Left ventricle myocardium superior (tissue), 1 donor: ENCODE measurements at regions not wholly inside any gene's neighbourhood (a gene's known extent, or its start where the extent isn't known, plus 50 kb on each side); places are given as distances from the start of the nearest gene placed in this dataset.
"Not testable (repeated sequence)": the region's sequence is repeated elsewhere in the genome, so short reads cannot be mapped to it uniquely, and the experiment has no call there.

Experiments
- ATAC-seq: fragments of 200-7000 bp; cut with Tn5 transposase; one replicate; pipeline ENCODE4 v1.9.1; 2020; ENCODE audit warnings: mild to moderate bottlenecking, moderate library complexity
- DNase-seq: peaks from one replicate; pipeline ENCODE4 v3.0.0-alpha.2; 2020
- intact Hi-C: fragments of 100-400 bp; cut with micrococcal nuclease; formaldehyde crosslinking; loops from one replicate; pipeline ENCODE4 v1.11.0; 2022
- donor health status: DM: no; HTN: yes; CAD: no; lungs with severe emphysema.

GRCh38 chr2:129046475-129046874 lies 727.8 kb upstream of the HS6ST1 start:
- DNase-seq, intact Hi-C loops, ATAC-seq: not testable (repeated sequence)

- intact Hi-C loops = no loop called here
- ATAC-seq = no peak
- DNase-seq = no peak
Observed at GRCh38 chr2:129050101-129050500, 731.4 kb upstream of the HS6ST1 start.

- intact Hi-C loops = no loop called here
- DNase-seq (no peak), ATAC-seq (no peak)
Observed at GRCh38 chr2:129055242-129055641, 736.6 kb upstream of the HS6ST1 start.

GRCh38 chr2:129055824-129056223 lies 737.2 kb upstream of the HS6ST1 start:
- ATAC-seq (no peak), DNase-seq (no peak)
- intact Hi-C loops = no loop called here

GRCh38 chr2:129056309-129056958 lies 737.8 kb upstream of the HS6ST1 start:
- intact Hi-C loops = no loop called here
- no peak for ATAC-seq
- DNase-seq = no peak

DNA sequence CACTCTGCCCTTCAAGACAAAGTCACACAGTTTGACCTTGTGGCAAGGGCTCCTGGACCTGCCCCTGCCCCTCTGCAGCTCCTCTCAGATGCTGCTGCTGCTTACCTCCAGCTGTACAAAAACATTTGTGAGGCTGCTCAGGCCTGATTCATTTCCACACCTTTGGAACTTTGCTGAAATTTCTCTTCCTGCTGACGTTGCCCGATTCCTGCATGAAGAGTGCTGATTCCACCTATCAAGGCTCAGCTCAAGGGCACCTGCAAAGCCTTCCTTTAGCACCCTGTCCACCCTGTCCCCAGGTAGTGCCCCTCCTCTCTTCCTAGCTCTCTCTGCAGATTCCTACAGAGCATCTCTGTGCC lies 738.3 kb upstream of the HS6ST1 start:
- DNase-seq (no peak), ATAC-seq (no peak)
- intact Hi-C loops = no loop called here

DNA sequence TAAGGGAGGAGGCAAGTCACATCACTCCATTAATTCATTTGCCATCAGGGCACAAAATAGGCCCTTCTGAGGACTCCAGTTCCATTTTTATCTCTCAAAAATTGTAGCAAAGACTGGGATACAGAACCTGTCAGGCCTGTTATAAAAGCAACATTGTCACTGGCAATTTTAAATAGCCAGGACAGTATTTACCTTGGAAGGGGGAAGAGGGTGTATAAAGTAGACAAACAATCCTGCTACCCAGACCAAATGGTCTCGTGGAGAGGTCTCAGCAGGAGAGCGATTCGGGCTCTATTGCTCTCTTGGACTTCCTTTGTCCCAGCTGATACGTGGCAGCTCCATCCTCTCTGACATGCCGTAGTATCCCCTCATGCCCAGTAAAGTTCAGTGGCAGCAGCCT lies 740.3 kb upstream of the HS6ST1 start:
- no peak for DNase-seq
- no peak for ATAC-seq
- intact Hi-C loops = no loop called here

- no peak for DNase-seq
- no peak for ATAC-seq
- intact Hi-C loops = no loop called here
Observed at GRCh38 chr2:129059476-129059875, 740.8 kb upstream of the HS6ST1 start.

GRCh38 chr2:129061069-129061768 lies 742.6 kb upstream of the HS6ST1 start:
- ATAC-seq (no peak), DNase-seq (no peak)
- intact Hi-C loops = no loop called here

GRCh38 chr2:129061769-129062121 lies 743.1 kb upstream of the HS6ST1 start:
- DNase-seq (no peak), ATAC-seq (no peak)
- intact Hi-C loops = no loop called here

- intact Hi-C loops = no loop called here
- no peak for DNase-seq
- no peak for ATAC-seq
Observed at GRCh38 chr2:129062146-129062912, 743.7 kb upstream of the HS6ST1 start.

DNA sequence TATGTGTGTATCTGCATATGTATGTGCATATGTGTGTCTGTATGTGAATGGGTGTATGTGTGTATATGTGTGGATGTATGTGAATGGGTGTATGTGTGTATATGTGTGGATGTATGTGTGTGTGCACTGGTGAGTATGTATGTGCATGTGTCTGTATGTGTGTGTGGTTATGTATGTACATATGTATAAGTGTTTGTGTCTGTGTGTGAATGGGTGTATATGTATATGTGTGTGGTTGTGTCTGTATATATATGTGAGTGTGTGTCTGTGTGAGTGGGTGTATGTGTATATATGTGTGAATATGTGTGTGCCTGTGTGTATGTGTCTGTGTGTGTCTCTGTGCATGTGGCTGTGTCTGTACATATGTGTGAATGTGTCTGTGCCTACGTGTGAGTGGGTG lies 748.4 kb upstream of the HS6ST1 start:
- intact Hi-C loops = no loop called here
- ATAC-seq = no peak

DNA sequence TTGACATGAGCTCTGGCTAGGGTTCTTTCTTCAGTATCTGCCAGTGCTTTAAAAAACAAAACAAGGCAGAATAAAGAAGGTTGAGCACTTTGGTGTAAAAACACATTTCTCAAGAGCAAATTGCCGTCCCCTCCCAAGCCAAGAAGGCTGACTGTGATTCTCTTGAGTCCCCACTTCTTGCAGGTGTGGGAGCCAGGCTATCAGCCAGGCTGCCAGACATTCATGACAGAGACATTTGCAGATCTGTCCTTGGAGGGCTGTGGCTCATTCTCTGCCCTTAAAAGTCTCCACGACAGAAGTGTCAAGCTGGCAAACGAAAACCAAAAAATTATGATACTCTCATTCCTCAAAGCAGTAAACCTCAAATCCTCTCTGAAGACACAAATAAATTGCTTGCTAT lies 749.3 kb upstream of the HS6ST1 start:
- intact Hi-C loops = no loop called here
- ATAC-seq (no peak), DNase-seq (no peak)

More for the DNA sequence above, 748.4 kb upstream of the HS6ST1 start:
- no peak for DNase-seq

DNA sequence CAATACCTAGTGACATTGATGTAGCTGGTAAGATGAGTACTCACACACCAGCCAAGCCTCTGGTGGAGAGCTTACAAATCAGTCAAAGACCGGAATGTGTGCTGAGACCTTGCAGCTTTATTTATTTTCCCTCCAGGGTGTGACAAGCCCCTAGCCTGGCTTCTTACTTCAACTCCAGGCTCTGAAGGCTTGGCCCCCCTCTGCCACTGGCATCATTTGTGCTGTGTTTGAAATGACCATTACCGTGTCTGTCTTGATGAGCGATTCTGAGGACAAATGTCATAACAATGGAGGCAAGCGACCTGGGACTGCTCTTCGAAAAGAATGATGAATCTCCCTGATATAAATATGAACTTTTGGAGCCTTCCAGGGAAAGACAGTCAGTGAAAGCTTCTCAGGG lies 749.9 kb upstream of the HS6ST1 start:
- DNase-seq (no peak), ATAC-seq (no peak)
- intact Hi-C loops = no loop called here

GRCh38 chr2:129069875-129070594 lies 751.4 kb upstream of the HS6ST1 start:
- intact Hi-C loops = no loop called here
- ATAC-seq = peak; percentile 88
- DNase-seq = peak; percentile 61

DNA sequence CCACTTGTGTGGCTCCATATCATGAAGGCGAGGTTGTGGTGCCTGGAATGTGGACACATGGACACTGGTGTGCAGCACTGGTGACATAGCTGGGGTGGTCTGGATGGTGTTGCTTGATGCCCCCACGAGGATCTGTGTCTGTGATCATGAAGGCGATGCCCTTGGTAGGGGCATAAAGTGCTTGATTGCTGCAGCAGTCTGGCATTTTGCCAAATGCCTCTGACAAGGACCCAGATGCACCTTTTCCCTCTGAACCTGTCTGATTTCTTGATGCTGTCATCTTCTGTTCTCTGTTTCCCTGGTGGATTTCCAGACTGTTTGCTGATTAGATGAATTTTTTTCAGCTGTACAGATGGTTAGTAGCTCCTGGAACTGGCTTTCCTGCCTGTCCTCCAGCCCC lies 752.0 kb upstream of the HS6ST1 start:
- DNase-seq (no peak), ATAC-seq (no peak)
- intact Hi-C loops = no loop called here

- intact Hi-C loops = no loop called here
- DNase-seq (no peak), ATAC-seq (no peak)
Observed at GRCh38 chr2:129071531-129071930, 752.9 kb upstream of the HS6ST1 start.

DNA sequence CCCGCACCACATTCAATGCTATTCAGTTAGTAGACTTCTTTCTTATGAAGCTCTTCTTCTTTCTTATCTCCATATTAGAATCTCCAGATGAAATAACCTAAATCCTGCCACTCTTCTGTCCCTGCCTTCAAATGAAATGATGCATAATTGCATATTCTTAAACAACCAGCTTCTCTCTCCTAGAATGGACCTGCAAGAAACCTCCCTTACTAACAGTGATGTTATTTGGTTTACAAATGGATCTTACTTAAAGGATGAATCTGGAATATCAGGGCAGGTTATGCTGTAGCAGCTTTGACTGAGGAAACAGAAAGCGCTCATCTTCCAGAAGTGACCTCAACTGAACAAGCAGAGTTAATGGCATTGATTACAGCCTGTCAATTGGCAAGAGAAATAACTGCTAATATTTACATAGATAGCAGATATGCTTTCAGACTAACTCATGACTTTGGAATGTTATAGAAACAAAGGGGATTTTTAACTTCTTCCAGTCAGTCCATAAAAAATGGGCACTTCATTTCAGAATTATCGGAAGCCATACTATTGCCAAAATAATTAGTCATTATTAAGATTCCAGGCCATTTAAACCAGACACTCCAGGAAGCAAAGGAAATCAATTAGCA lies 755.7 kb upstream of the HS6ST1 start:
- ATAC-seq (no peak), DNase-seq (no peak)
- intact Hi-C loops = no loop called here

DNA sequence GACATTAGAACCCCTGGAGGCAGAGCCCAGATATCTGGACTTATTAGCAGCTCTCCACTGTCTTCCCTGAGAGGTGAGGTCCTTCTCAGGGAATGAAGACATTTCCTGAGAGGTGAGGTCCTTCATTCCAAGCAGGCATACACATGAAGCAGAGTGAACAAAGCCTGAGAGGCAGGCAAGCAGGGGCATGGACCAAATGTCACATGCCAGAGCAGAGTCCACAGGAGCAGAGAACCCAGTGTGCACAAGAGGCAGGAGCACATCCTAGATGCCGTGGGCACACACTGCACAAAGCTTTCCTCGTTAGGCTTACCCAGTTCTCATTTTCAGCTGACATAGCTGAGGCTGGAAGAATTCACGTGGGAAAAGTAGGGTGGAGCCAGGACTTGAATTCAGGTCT lies 759.9 kb upstream of the HS6ST1 start:
- no peak for DNase-seq
- intact Hi-C loops = no loop called here
- ATAC-seq = no peak
